HG03565 (cell line): ENCODE measurements at regions not wholly inside any gene's neighbourhood (a gene's known extent, or its start where the extent isn't known, plus 50 kb on each side); places are given as distances from the start of the nearest gene placed in this dataset.

Experiments used
- ATAC-seq: cut with Tn5 transposase; IDR thresholded peaks from one replicate; pipeline ENCODE4 v1.9.1; 2021; ENCODE audit warnings: mild to moderate bottlenecking, moderate library complexity; ENCODE audit not compliant: unreplicated experiment

DNA sequence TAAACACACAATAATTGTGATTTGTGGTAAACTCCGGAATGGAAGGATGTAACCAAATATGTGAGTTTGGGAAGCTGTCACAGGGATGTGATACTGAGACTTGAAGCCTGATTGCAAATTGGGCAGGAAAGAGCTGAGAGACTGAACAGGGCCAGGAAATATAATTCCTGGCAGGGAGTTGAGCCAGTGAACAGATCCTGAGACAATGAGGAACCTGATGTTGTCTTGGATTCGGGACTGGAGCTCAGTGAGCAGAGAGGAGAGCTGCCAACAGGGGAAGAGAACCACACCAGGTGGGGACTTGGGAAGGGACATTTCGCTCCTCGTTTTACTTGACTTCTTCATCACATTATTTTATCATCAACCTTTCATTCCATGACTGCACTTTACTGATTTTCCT is 386.0 kb downstream of the TLL1 start:
- ATAC-seq: no peak

DNA sequence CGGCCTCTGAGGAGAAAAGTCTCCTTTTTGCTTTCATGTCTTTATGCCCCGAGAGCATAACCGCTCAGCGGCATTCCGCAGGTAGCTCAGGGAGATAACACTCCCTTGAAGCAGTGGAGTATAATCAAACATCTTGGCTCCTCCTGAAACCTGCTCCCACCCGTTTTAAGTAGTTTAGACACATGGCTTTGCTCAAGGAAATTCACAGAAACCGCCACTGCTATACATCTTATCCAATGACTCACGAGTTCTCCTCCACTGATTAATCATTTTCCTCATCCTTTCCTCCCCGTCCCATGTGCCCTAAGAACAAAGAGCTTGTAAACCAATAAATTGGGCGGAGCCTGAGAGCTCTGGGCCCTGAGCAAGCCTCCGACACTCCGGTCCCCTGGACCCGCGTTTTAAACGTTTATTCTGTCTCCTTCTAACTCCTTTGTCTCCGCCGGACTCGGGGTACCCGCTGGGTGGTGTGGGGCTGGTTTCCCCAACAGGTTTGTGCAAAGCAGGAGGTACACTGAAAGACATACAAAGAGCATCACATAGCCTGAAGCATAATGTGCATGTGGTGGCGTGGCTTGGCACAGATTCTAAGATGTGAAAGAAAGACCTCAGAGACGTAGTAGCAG is 401.2 kb downstream of the TLL1 start:
- ATAC-seq: no peak

GRCh38 chr4:166274775-166275174 is 401.7 kb downstream of the TLL1 start:
- ATAC-seq: no peak

- no peak for ATAC-seq
Measured at GRCh38 chr4:166277401-166277800, 404.4 kb downstream of the TLL1 start.

DNA sequence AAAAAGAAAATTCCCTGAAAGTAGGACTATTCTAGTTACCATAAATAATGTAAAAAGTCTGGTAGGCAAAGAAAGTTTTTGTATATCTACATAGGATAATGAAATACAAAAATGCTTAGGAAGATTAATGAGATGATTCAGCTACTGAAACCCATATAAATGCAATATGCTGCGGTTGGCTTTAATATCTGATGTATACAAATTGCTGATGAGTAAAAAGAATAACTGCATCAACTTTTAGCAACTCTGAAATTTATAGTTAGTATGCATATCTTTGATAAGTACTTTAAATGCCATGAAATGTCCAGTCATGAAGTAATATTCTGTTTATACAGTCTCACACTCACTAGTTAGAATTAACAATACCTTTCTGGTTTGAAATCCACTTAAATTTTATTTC is 404.8 kb downstream of the TLL1 start:
- ATAC-seq: no peak

GRCh38 chr4:166279261-166279660 is 406.2 kb downstream of the TLL1 start:
- no peak for ATAC-seq

DNA sequence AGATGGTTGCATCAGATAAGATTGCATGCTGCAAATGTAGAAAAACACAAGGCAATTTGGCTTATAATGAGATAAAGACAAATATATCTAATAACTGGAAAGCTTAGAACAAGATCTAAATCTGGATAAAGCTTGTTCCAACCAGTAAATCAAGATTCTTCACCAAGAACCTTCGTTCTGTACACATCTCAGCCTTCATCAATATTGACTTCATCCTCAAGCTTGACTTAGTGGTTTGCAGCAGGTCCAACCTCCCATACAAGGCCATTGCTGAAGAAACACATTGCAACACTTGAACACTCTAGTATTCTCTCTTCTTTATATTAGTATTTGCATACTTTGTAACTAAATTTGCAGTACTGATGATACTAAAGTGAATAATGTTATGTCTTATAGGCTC is 407.6 kb downstream of the TLL1 start:
- no peak for ATAC-seq

- ATAC-seq: no peak
Measured at GRCh38 chr4:166282081-166282770, 409.2 kb downstream of the TLL1 start.

- ATAC-seq: no peak
Measured at GRCh38 chr4:166284221-166284620, 411.2 kb downstream of the TLL1 start.

GRCh38 chr4:166290426-166290825 is 417.4 kb downstream of the TLL1 start:
- ATAC-seq: no peak

DNA sequence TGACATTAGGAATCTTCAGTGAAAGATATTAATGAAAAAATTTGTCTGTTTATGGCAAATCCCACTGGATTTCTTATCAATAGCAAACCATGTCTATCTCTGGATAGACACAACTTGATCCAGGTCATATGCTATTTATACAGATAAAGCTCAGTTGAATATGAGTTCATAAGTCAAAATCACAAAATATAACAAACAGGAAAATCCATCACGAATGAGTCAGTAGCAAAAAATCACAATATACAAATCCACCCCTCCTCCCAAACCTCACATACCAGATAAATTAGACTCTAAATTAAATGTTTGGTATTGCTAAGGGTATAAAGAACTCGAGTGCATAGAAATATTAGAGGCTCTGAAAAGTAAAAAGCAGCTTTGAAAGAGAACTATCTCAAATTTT is 420.5 kb downstream of the TLL1 start:
- ATAC-seq: no peak

DNA sequence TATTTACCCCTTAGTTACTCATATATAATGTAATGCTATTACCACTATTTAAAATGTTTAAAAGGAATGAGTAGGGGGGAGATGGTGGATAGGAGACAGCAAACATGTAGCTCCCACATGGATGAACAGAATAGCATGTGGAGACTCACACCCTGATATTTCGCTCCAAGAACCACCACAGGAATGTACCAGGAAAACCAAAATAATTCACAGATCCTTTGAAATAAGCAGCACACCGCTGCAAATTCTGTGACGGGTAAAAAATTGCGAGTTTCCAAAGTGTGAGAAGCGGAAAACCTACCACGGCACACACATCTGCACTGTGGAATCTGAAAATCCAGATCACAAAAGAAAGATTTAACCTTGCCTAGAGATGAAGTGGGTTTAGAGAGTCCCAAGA is 428.2 kb downstream of the TLL1 start:
- no peak for ATAC-seq

DNA sequence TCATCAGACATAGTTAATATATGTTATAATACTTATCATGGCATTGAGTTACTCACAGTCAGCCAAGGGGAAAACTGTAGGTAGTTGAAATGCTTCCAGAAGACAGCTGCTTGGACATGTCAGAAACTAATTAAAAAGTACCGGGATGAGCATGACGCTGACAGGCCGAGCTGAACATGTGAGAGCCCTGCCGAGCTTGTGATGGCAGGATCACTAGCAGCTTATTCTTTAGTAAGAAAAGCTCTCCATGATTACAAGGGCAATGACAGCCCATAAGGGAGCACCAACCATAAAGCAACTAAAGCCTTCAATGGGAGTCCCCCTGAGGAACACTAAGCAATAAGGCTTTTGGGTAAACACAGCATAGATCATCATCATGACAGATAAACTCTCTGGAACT is 435.6 kb downstream of the TLL1 start:
- no peak for ATAC-seq

DNA sequence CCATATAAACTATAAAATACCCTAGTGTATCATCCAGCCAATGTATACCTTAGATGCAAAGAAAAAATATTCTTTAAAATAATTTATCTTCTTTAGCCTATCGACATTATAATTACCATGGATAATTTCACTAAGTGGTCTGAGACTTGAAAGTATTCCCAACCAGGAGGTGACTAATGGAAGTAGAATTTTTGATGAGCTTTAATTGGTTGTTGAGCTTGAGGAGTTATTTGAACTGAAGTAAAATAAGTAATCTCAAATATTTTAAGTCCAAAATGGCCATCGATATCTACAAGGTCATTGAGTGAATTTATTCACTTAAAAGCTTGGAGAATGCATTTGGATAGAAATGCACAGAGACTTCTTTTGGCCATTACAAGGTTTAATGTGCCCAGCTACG is 436.2 kb downstream of the TLL1 start:
- no peak for ATAC-seq

- no peak for ATAC-seq
Measured at GRCh38 chr4:166311169-166311568, 438.1 kb downstream of the TLL1 start.

DNA sequence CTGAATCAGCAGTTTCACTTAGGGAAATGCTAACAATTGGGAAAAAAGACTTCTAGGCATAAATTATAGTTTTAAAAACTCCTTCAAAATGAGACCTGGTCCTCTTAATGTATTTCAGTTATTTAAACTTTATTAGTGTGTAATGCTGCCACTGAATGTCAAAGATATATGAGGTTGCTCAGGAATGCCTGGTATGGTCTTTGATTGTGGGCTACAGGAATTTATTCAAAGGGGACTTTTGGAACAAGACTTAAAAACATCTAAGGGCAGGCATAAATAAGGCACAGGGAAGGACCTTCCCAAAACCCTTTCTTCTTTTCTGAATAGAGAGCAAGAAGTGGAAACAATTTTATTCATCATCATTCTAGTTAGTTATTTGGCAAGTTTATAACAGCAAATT is 439.1 kb downstream of the TLL1 start:
- no peak for ATAC-seq

DNA sequence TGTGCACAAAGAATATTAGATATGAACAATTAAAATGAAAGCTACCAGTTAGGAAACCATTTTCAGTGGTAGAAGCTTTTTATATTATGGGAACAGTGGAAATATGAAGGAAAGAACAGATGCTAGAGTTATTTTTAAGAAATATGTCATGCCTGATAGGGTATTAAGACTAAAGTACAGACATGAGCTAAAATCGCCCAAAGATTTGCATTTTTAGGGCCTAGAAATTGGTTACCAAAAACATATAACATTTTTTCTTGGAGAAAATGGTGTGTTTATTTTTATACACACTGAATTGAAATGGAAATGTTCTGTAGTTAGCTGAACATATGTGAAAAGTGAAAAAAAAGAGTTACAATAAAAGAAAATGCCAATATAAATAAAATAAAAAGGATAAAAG is 441.9 kb downstream of the TLL1 start:
- ATAC-seq: no peak

GRCh38 chr4:166315721-166316467 is 442.9 kb downstream of the TLL1 start:
- no peak for ATAC-seq

DNA sequence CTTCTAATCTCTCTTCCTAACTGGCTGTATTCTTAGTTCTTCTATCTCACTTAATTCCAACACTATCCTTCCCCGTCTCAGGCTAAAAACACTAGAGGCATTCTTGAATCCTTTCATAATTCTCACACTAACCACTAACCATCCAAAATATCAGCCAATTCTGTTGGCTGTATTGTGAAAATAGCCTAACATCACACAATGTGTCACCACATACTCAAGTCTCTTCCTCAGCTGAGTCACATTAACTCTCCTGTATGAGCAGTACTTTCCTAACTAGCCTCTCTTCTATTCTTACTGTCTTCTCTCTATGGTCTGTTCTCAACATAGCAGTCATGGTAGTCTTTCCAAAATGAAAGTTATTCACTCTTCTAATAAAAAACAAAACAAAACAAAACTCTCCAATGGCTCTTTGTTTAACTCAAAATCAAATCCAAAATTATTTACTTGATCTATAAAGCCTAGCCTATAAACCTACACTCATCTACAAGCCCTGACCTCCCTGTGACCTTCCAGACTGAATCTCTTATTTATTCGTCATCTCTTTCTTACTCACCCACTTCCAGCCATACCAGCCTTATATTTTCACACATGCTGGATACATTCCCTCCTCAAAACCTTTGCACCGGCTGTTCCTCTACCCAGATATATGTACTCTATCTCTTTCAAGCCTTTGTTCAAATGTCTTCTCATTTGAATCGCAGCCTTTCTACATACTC is 445.9 kb downstream of the TLL1 start:
- ATAC-seq: no peak

- ATAC-seq: no peak
Measured at GRCh38 chr4:166323250-166323649, 450.2 kb downstream of the TLL1 start.

- peak; percentile 58 for ATAC-seq
Measured at GRCh38 chr4:166324321-166324720, 451.3 kb downstream of the TLL1 start.
